ENCODE measurements at regions not wholly inside any gene's neighbourhood (a gene's known extent, or its start where the extent isn't known, plus 50 kb on each side); places are given as distances from the start of the nearest gene placed in this dataset.

DNA sequence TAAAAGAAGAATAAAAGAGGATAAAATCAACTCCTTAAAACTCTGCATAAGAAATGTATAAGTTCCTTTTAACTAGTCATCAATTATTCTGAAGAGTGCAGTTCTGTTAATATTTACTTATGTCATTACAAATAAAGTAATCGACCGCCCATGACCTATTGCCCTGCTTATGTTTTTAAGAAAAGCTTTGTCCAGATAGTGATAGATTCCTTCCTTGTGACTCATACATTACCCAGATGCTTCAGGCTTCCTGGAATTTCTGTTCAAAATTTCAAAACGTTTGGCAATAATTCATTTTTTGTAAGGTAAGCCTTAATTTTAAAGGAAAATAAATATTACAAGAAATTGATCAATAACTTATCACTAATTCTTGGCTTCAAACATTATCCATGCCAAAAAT lies 918.2 kb upstream of the ADGRL2 start (continued):
- TF ChIP-seq TAF15 (IDR thresholded peaks at IDR 0.05; ENCODE audit: low read depth, low read length, poor library complexity, severe bottlenecking) (no peak), ZFP62 (CRISPR knock-in tag; IDR thresholded peaks at IDR 0.05) (no peak), HMG20A (CRISPR knock-in tag; IDR thresholded peaks at IDR 0.05; ENCODE audit: borderline replicate concordance) (peak; percentile 53; the same call in 1 of the 2 replicates), HHEX (CRISPR knock-in tag; IDR thresholded peaks at IDR 0.05) (no peak), ATM (IDR thresholded peaks at IDR 0.05; ENCODE audit: borderline replicate concordance) (no peak), SP5 (CRISPR knock-in tag; IDR thresholded peaks at IDR 0.05; ENCODE audit: borderline replicate concordance, low read depth) (no peak), ZNF546 (CRISPR knock-in tag; conservative IDR thresholded peaks at IDR 0.05) (no peak), BCL6 (CRISPR knock-in tag; IDR thresholded peaks at IDR 0.05) (0 out of 2 replicates have a peak, but pooled peaks have one; percentile 46), TSC22D2 (CRISPR knock-in tag; IDR thresholded peaks at IDR 0.05; ENCODE audit: borderline replicate concordance) (no peak), ATF1 (CRISPR knock-in tag; IDR thresholded peaks at IDR 0.05) (no peak), FOXJ3 (CRISPR knock-in tag; IDR thresholded peaks at IDR 0.05; ENCODE audit: borderline replicate concordance) (no peak), KDM5B (CRISPR knock-in tag; IDR thresholded peaks at IDR 0.05; ENCODE audit: borderline replicate concordance) (no peak)
- TF ChIP-seq, protein P1, sequence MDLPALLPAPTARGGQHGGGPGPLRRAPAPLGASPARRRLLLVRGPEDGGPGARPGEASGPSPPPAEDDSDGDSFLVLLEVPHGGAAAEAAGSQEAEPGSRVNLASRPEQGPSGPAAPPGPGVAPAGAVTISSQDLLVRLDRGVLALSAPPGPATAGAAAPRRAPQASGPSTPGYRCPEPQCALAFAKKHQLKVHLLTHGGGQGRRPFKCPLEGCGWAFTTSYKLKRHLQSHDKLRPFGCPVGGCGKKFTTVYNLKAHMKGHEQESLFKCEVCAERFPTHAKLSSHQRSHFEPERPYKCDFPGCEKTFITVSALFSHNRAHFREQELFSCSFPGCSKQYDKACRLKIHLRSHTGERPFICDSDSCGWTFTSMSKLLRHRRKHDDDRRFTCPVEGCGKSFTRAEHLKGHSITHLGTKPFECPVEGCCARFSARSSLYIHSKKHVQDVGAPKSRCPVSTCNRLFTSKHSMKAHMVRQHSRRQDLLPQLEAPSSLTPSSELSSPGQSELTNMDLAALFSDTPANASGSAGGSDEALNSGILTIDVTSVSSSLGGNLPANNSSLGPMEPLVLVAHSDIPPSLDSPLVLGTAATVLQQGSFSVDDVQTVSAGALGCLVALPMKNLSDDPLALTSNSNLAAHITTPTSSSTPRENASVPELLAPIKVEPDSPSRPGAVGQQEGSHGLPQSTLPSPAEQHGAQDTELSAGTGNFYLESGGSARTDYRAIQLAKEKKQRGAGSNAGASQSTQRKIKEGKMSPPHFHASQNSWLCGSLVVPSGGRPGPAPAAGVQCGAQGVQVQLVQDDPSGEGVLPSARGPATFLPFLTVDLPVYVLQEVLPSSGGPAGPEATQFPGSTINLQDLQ (CRISPR knock-in tag; IDR thresholded peaks at IDR 0.05): no peak
- TF ChIP-seq, protein P2, sequence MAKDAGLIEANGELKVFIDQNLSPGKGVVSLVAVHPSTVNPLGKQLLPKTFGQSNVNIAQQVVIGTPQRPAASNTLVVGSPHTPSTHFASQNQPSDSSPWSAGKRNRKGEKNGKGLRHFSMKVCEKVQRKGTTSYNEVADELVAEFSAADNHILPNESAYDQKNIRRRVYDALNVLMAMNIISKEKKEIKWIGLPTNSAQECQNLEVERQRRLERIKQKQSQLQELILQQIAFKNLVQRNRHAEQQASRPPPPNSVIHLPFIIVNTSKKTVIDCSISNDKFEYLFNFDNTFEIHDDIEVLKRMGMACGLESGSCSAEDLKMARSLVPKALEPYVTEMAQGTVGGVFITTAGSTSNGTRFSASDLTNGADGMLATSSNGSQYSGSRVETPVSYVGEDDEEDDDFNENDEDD (CRISPR knock-in tag; IDR thresholded peaks at IDR 0.05; ENCODE audit: borderline replicate concordance): no peak
- TF ChIP-seq, protein P3, sequence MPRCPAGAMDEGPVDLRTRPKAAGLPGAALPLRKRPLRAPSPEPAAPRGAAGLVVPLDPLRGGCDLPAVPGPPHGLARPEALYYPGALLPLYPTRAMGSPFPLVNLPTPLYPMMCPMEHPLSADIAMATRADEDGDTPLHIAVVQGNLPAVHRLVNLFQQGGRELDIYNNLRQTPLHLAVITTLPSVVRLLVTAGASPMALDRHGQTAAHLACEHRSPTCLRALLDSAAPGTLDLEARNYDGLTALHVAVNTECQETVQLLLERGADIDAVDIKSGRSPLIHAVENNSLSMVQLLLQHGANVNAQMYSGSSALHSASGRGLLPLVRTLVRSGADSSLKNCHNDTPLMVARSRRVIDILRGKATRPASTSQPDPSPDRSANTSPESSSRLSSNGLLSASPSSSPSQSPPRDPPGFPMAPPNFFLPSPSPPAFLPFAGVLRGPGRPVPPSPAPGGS (CRISPR knock-in tag; IDR thresholded peaks at IDR 0.05): no peak
- TF ChIP-seq, protein P4, sequence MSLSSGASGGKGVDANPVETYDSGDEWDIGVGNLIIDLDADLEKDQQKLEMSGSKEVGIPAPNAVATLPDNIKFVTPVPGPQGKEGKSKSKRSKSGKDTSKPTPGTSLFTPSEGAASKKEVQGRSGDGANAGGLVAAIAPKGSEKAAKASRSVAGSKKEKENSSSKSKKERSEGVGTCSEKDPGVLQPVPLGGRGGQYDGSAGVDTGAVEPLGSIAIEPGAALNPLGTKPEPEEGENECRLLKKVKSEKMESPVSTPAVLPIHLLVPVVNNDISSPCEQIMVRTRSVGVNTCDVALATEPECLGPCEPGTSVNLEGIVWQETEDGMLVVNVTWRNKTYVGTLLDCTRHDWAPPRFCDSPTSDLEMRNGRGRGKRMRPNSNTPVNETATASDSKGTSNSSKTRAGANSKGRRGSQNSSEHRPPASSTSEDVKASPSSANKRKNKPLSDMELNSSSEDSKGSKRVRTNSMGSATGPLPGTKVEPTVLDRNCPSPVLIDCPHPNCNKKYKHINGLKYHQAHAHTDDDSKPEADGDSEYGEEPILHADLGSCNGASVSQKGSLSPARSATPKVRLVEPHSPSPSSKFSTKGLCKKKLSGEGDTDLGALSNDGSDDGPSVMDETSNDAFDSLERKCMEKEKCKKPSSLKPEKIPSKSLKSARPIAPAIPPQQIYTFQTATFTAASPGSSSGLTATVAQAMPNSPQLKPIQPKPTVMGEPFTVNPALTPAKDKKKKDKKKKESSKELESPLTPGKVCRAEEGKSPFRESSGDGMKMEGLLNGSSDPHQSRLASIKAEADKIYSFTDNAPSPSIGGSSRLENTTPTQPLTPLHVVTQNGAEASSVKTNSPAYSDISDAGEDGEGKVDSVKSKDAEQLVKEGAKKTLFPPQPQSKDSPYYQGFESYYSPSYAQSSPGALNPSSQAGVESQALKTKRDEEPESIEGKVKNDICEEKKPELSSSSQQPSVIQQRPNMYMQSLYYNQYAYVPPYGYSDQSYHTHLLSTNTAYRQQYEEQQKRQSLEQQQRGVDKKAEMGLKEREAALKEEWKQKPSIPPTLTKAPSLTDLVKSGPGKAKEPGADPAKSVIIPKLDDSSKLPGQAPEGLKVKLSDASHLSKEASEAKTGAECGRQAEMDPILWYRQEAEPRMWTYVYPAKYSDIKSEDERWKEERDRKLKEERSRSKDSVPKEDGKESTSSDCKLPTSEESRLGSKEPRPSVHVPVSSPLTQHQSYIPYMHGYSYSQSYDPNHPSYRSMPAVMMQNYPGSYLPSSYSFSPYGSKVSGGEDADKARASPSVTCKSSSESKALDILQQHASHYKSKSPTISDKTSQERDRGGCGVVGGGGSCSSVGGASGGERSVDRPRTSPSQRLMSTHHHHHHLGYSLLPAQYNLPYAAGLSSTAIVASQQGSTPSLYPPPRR (CRISPR knock-in tag; IDR thresholded peaks at IDR 0.05; ENCODE audit: borderline replicate concordance): no peak
- TF ChIP-seq, protein P5, sequence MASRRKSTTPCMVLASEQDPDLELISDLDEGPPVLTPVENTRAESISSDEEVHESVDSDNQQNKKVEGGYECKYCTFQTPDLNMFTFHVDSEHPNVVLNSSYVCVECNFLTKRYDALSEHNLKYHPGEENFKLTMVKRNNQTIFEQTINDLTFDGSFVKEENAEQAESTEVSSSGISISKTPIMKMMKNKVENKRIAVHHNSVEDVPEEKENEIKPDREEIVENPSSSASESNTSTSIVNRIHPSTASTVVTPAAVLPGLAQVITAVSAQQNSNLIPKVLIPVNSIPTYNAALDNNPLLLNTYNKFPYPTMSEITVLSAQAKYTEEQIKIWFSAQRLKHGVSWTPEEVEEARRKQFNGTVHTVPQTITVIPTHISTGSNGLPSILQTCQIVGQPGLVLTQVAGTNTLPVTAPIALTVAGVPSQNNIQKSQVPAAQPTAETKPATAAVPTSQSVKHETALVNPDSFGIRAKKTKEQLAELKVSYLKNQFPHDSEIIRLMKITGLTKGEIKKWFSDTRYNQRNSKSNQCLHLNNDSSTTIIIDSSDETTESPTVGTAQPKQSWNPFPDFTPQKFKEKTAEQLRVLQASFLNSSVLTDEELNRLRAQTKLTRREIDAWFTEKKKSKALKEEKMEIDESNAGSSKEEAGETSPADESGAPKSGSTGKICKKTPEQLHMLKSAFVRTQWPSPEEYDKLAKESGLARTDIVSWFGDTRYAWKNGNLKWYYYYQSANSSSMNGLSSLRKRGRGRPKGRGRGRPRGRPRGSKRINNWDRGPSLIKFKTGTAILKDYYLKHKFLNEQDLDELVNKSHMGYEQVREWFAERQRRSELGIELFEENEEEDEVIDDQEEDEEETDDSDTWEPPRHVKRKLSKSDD (CRISPR knock-in tag; IDR thresholded peaks at IDR 0.05; ENCODE audit: low read depth): no peak
- TF ChIP-seq, protein P6, sequence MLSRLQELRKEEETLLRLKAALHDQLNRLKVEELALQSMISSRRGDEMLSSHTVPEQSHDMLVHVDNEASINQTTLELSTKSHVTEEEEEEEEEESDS (CRISPR knock-in tag; IDR thresholded peaks at IDR 0.05; ENCODE audit: borderline replicate concordance): no peak

Data from HepG2 (cell line).